Karpas-422 (cell line): ENCODE measurements at regions not wholly inside any gene's neighbourhood (a gene's known extent, or its start where the extent isn't known, plus 50 kb on each side); places are given as distances from the start of the nearest gene placed in this dataset.

ENCODE experiments used
- DNase-seq: peaks from one replicate; pipeline ENCODE4 v3.0.0-alpha.2; 2015
- H2AFZ ChIP-seq: fragments of 200-600 bp; sonication (generic); 2 replicates; pipeline ENCODE4 v1.6.1; 2014; ENCODE audit warnings: antibody characterized with exemption, low read length, mixed read lengths
- H3K27ac ChIP-seq: fragments of 200-600 bp; sonication (generic); 2 replicates; pipeline ENCODE4 v1.5.1; 2014; ENCODE audit warnings: mild to moderate bottlenecking, low read length, moderate library complexity
- H3K27me3 ChIP-seq: fragments of 200-600 bp; sonication (generic); 2 replicates; pipeline ENCODE4 v1.6.1; 2014; ENCODE audit warnings: low read length, mixed read lengths
- H3K36me3 ChIP-seq: fragments of 200-600 bp; sonication (generic); 2 replicates; pipeline ENCODE4 v1.6.1; 2014; ENCODE audit warnings: low read length, mixed read lengths; ENCODE audit not compliant: insufficient read depth
- H3K4me1 ChIP-seq: fragments of 200-600 bp; sonication (generic); 2 replicates; pipeline ENCODE4 v1.6.1; 2014; ENCODE audit warnings: mild to moderate bottlenecking, low read length, mixed read lengths
- H3K4me2 ChIP-seq: fragments of 200-600 bp; sonication (generic); 2 replicates; pipeline ENCODE4 v1.6.1; 2014; ENCODE audit warnings: low read length, low read depth, mild to moderate bottlenecking; ENCODE audit not compliant: poor library complexity, severe bottlenecking
- H3K4me3 ChIP-seq: fragments of 200-600 bp; sonication (generic); 2 replicates; pipeline ENCODE4 v1.5.1; 2014; ENCODE audit warnings: mild to moderate bottlenecking, antibody characterized with exemption, low read length, mixed read lengths
- H3K79me2 ChIP-seq: fragments of 200-600 bp; sonication (generic); 2 replicates; pipeline ENCODE4 v1.6.1; 2014; ENCODE audit warnings: mild to moderate bottlenecking, low read length, mixed read lengths
- H3K9ac ChIP-seq: fragments of 200-600 bp; sonication (generic); 2 replicates; pipeline ENCODE4 v1.6.0; 2014; ENCODE audit warnings: low read length
- H3K9me2 ChIP-seq: fragments of 200-600 bp; sonication (generic), shearing (Covaris generic); replicated peaks from 2 replicates; pipeline ENCODE4 v1.6.0; 2014; ENCODE audit warnings: mild to moderate bottlenecking, low read length, moderate library complexity; ENCODE audit not compliant: insufficient read depth
- H3K9me3 ChIP-seq: fragments of 300-700, 200-600 bp; sonication (generic); 2 replicates; pipeline ENCODE4 v1.6.1; 2014; ENCODE audit warnings: low read length, mixed read lengths
- H4K20me1 ChIP-seq: fragments of 200-600 bp; sonication (generic); 2 replicates; pipeline ENCODE4 v1.6.1; 2014; ENCODE audit warnings: mild to moderate bottlenecking, antibody characterized with exemption, low read length, low read depth; ENCODE audit not compliant: insufficient read depth

- Histone ChIP-seq H3K27ac (no peak overlapping the region), H3K4me3 (no peak overlapping the region), H4K20me1 (no peaks in the 10 kb centered on the region), H3K9me3 (no peaks in the 10 kb centered on the region), H2AFZ (no peak overlapping the region), H3K79me2 (no peaks in the 10 kb centered on the region), H3K9ac (no peak overlapping the region), H3K27me3 (no peaks in the 10 kb centered on the region), H3K9me2 (no peaks in the 10 kb centered on the region), H3K36me3 (no peaks in the 10 kb centered on the region), H3K4me1 (no peaks in the 10 kb centered on the region), H3K4me2 (no peak overlapping the region)
- DNase-seq, result no peak
Measured at GRCh38 chr1:218575079-218575478, 229.9 kb downstream of the TGFB2 start.

- H3K36me3 ChIP-seq, result no peaks in the 10 kb centered on the region
- H3K79me2 ChIP-seq, result no peaks in the 10 kb centered on the region
- no peak for DNase-seq
- H3K4me1 ChIP-seq, result no peaks in the 10 kb centered on the region
- no peaks in the 10 kb centered on the region for H4K20me1 ChIP-seq
- no peaks in the 10 kb centered on the region for H3K27me3 ChIP-seq
- no peak overlapping the region for H3K27ac ChIP-seq
- no peak overlapping the region for H3K4me2 ChIP-seq
- no peaks in the 10 kb centered on the region for H3K9me2 ChIP-seq
- H2AFZ ChIP-seq, result no peak overlapping the region
- no peak overlapping the region for H3K4me3 ChIP-seq
- H3K9me3 ChIP-seq, result no peaks in the 10 kb centered on the region
- no peak overlapping the region for H3K9ac ChIP-seq
Measured at GRCh38 chr1:218575856-218576255, 230.7 kb downstream of the TGFB2 start.

- H3K27ac ChIP-seq, result no peak overlapping the region
- no peaks in the 10 kb centered on the region for H3K4me1 ChIP-seq
- no peak for DNase-seq
- no peaks in the 10 kb centered on the region for H3K27me3 ChIP-seq
- H3K4me2 ChIP-seq, result no peak overlapping the region
- no peaks in the 10 kb centered on the region for H3K9me2 ChIP-seq
- no peaks in the 10 kb centered on the region for H3K79me2 ChIP-seq
- no peaks in the 10 kb centered on the region for H4K20me1 ChIP-seq
- no peaks in the 10 kb centered on the region for H3K9me3 ChIP-seq
- no peak overlapping the region for H2AFZ ChIP-seq
- no peaks in the 10 kb centered on the region for H3K36me3 ChIP-seq
- H3K9ac ChIP-seq, result no peak overlapping the region
- no peak overlapping the region for H3K4me3 ChIP-seq
Measured at GRCh38 chr1:218582646-218583045, 237.5 kb downstream of the TGFB2 start.

GRCh38 chr1:218584418-218585155 is 239.5 kb downstream of the TGFB2 start:
- DNase-seq, result no peak
- Histone ChIP-seq H3K4me3 (no peak overlapping the region), H3K36me3 (no peaks in the 10 kb centered on the region), H3K9me2 (no peaks in the 10 kb centered on the region), H2AFZ (no peak overlapping the region), H3K9me3 (no peaks in the 10 kb centered on the region), H3K4me1 (no peaks in the 10 kb centered on the region), H3K9ac (no peak overlapping the region), H3K27ac (no peak overlapping the region), H4K20me1 (no peaks in the 10 kb centered on the region), H3K79me2 (no peaks in the 10 kb centered on the region), H3K27me3 (no peaks in the 10 kb centered on the region), H3K4me2 (no peak overlapping the region)

GRCh38 chr1:218585511-218586184 is 240.5 kb downstream of the TGFB2 start:
- Histone ChIP-seq H3K4me3 (no peak overlapping the region), H3K79me2 (no peaks in the 10 kb centered on the region), H3K27ac (no peak overlapping the region), H3K36me3 (no peaks in the 10 kb centered on the region), H2AFZ (no peak overlapping the region), H3K9ac (no peak overlapping the region), H3K27me3 (no peaks in the 10 kb centered on the region), H4K20me1 (no peaks in the 10 kb centered on the region), H3K4me2 (no peak overlapping the region), H3K9me3 (no peaks in the 10 kb centered on the region), H3K4me1 (no peaks in the 10 kb centered on the region), H3K9me2 (no peaks in the 10 kb centered on the region)
- DNase-seq, result no peak

GRCh38 chr1:218587900-218588299 is 242.8 kb downstream of the TGFB2 start:
- H3K79me2 ChIP-seq, result no peaks in the 10 kb centered on the region
- H3K27ac ChIP-seq, result no peak overlapping the region
- H3K36me3 ChIP-seq, result no peaks in the 10 kb centered on the region
- H3K9ac ChIP-seq, result no peak overlapping the region
- no peak for DNase-seq
- H3K4me2 ChIP-seq, result no peak overlapping the region
- H3K4me1 ChIP-seq, result no peaks in the 10 kb centered on the region
- no peak overlapping the region for H2AFZ ChIP-seq
- no peaks in the 10 kb centered on the region for H4K20me1 ChIP-seq
- H3K4me3 ChIP-seq, result no peak overlapping the region
- H3K9me3 ChIP-seq, result no peaks in the 10 kb centered on the region
- H3K9me2 ChIP-seq, result no peaks in the 10 kb centered on the region
- H3K27me3 ChIP-seq, result no peaks in the 10 kb centered on the region

GRCh38 chr1:218588540-218589172 is 243.5 kb downstream of the TGFB2 start:
- Histone ChIP-seq H3K4me3 (no peak overlapping the region), H2AFZ (no peak overlapping the region), H3K79me2 (no peaks in the 10 kb centered on the region), H3K27me3 (no peaks in the 10 kb centered on the region), H3K9me2 (no peaks in the 10 kb centered on the region), H3K4me1 (no peaks in the 10 kb centered on the region), H3K4me2 (no peak overlapping the region), H3K36me3 (no peaks in the 10 kb centered on the region), H3K9me3 (no peaks in the 10 kb centered on the region), H4K20me1 (no peaks in the 10 kb centered on the region), H3K27ac (no peak overlapping the region), H3K9ac (no peak overlapping the region)
- DNase-seq, result no peak

GRCh38 chr1:218589487-218589886 is 244.4 kb downstream of the TGFB2 start:
- no peak overlapping the region for H2AFZ ChIP-seq
- no peak overlapping the region for H3K4me3 ChIP-seq
- no peak overlapping the region for H3K9ac ChIP-seq
- no peaks in the 10 kb centered on the region for H3K27me3 ChIP-seq
- no peak for DNase-seq
- H3K9me2 ChIP-seq, result no peaks in the 10 kb centered on the region
- H3K9me3 ChIP-seq, result no peaks in the 10 kb centered on the region
- no peaks in the 10 kb centered on the region for H3K4me1 ChIP-seq
- no peaks in the 10 kb centered on the region for H3K36me3 ChIP-seq
- H3K4me2 ChIP-seq, result no peak overlapping the region
- no peaks in the 10 kb centered on the region for H4K20me1 ChIP-seq
- H3K27ac ChIP-seq, result no peak overlapping the region
- no peaks in the 10 kb centered on the region for H3K79me2 ChIP-seq
